Hematopoietic multipotent progenitor cell treated with erythropoietin and hydrocortisone succinate and interleukin-3 and kit ligand, for 15 days (in vitro differentiated cells): ENCODE measurements at regions not wholly inside any gene's neighbourhood (a gene's known extent, or its start where the extent isn't known, plus 50 kb on each side); places are given as distances from the start of the nearest gene placed in this dataset.

Experiments used
- DNase-seq: peaks from one replicate; pipeline ENCODE4 v3.0.0-alpha.2; 2015; ENCODE audit warnings: low spot score

DNA sequence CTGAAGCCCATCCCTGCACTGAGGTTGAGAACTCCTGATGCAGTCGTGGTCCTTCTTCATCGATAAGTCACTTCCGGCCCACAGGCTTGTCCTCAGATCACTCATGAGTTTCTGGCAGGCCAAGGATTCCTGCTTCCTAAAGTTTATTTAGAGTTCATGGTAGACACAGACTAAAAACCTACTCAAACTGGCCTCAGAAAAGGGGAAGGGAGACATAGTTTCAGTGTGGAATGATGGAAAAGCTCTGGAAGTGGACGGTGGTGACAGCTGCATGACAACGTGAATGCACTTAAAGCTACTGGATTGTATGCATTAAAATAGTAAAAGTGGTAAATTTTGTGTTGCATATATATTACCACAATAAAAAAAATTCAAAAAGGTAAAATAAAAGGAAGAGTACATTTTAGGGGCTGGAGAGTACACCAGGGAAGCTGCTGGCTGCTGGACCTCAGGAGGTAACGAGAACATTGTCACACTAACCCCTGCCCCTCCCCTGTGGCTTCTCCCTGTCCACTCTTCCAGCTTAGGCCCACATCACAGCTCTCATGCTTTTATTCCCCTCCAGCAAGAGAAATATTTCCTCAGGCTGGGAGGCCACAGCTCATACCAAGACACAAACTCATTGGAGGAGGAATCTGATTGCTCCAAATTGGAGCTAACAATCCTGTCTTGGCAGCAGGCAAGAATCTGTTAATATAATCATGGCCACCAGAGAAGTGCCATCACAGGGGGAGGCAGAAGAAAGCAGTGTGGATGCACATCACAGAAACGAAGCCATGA is 741.0 kb downstream of the UQCRFS1 start:
- DNase-seq: no peak

DNA sequence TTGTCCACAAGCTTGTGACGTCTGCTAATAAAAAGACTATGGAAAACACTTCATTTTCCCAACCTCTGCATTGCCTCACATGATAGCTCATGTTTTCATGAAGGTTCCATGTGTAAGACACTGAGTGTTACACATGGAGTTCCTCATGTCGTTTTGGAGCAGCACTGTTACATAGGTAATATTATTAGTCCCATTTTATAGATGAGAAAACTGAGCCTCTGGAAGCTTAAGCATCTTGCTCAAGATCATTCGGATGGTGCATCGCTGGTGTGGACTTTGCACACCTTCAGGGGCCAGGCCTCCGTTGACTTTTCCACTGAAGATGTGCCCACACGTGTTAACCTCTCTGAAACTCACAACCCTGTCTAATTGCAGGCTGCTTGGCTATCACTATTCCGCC is 743.4 kb downstream of the UQCRFS1 start:
- no peak for DNase-seq

DNA sequence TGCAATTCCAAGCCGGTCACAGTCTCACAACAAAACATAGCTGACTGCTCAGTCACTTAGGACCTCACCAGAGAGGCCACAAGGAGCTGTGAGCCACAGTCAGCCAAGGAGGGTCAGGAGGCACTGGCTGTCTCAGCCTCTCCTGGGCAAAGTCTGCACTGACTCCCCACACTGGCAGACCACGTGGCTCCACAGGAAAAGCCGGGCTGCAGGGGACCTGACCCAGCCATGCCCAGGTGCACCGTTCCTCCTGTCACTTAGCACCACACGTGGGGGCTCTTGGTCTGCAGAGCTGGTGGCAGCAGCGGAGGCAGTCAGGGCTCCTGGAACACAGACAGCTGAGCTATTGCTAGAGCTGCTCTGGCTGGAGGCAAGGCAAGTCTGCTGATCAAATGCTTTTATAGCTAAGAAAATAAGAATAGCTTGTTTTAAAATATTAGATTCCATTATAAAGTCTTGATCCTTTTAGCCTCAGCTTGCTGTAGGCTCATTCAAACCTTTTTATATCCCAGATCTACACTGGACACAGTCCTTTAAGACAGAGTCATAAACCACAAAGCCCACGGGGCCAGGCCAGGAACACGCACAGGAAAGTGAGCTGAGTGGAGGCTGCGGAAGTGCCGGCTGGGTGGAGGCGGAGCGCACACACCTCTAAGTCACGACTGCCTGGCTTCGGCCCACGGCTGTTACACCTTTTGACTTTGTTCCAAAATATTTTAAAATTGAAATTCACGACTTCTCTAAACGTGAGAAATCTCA is 744.1 kb downstream of the UQCRFS1 start:
- DNase-seq: no peak

DNA sequence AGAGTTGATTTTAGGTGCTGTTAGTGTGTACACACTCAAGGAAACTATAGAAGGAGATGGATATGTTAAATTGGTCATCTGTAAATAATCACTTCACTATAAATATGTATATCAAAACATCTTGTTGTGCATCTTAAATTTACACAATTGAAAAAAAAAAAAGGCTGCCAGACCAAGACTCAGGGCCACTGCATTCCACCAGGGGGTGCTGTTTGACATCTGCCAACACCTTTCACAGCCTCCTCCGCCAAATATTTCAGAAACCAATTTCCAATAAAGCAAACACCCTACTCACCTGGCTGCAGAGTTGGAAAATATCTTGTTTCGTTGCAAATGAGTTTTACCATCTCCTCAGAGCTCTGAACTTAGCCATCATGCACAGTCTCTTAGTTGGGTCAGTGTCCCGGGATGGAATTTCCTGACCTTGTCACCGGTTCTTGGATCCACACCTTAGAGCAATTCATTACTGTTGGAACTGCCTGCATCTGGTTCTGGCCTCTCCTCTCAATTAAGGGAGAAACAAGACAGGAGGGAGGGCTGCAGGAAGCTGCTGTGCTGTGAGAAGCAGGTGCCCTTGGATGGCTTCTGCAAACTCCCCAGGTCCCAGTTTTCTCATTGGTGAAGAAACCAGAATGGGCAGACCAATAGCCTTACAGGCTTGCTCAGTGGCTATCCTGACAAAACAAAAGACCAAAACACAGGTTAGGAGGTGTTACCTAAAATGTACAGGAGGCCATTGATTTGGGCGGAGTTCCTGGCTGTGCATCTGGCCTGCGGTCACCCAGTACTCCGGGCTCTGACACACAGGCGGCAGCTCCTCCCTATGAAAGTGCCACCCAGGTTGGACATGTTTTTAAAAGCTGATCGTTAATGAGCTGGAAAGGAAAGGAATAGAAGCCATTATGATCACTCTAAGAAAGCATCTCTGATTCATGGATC is 746.6 kb downstream of the UQCRFS1 start:
- peak; percentile 11 for DNase-seq

DNA sequence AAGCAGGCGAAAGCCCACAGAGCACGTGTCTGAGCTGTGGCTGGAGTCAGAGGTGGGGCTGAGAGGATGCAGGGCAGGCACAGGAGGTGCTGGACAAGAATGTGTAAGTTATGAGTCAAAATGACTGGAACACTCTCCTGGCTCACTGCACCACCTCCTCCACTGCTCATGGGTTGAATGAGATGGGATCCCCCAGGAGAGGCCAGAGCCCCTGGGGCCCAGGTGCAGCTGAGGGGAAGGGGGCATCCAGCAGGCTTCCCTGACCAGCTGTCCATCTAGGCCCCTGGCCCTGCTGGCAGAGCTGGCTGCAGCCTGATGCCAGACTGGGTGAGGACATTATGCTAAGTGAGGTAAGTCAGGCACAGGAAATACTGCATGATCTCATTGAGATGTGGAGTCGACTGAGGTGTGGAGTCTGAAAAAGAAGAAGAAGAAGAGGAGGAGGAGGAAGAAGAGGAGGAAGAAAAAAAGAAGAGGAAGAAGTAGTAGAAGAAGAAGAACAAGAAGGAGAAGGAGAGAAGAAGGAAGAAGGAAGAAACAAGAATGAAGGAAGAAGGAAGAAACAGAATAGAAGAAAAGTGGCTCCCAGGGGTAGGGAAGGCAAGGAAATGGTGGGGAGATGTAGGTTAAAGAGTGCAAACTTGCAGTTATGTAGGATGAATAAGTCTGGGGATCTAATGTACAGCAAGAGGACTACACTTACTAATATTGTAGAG is 747.4 kb downstream of the UQCRFS1 start:
- no peak for DNase-seq

DNA sequence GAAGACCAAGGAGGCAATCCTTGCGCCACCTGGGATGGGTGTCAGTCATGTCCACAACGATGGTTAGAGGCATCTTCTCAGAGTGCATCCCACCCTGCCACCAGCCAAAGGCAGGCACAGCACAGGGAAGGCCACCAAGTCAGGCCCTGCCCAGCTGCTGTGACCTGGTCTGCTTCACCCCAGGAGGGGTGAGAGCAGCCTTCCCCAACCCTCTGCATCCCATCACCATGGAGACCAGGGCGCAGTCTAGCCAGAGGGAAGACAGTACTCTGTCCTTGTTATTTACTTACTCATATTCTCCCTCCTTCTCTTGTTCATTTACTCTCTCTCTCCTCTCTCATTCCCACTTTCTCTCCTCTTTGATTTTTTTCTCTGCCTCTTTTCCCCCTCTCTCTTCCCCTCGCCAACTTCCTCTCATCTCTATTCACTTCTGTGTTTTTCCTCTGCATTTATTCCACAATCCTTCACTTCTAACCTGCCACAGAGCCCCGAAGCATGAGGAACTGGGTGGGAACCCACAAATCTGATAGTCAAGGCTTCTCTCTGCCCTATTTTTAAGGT is 749.4 kb downstream of the UQCRFS1 start:
- no peak for DNase-seq

DNA sequence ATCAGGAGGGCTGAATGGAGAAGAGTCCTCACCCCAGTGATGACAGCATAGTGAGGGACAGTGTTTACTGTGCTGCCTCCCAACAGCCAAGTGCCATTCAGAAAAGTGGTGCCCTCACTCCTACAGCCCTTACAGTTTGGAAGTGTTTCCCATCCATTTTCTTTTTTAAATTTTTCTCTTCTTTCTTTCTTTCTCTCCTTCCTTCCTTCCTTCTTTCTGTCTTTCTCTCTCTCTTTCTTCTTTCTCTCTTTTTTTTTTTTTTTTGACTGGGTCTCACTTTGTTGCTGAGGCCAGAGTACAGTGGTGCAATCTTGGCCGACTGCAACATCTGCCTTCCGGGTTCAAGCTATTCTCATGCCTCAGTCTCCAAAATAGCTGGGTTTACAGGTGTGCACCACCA is 755.3 kb downstream of the UQCRFS1 start:
- DNase-seq: no peak

DNA sequence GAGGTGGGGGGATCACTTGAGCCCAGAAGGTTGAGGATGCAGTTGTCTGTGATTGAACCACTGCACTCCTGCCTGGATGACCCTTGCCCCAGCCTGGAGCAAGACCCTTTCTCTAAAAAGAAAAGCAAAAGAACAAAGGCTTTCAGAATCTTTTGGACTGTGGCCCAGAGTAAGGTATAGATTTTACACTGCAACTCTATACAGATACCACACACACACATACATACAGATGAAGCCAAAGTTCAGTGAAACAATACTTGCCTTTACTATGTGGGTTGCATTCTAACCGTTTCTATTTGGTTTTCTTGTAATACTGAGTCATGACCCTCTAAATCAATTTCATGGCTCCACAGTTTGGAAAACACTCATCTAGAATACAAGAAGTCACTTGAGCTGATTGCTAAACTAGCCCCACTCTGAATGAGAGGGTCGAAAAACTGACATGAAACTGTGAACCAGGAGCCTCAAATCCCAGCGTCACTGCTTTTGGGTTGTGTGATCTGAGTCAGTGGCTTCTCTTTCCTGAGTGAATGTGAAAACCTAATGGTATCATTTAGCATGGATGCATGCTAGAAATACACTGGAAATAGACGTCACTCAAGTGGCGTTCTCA is 756.1 kb downstream of the UQCRFS1 start:
- DNase-seq: no peak

DNA sequence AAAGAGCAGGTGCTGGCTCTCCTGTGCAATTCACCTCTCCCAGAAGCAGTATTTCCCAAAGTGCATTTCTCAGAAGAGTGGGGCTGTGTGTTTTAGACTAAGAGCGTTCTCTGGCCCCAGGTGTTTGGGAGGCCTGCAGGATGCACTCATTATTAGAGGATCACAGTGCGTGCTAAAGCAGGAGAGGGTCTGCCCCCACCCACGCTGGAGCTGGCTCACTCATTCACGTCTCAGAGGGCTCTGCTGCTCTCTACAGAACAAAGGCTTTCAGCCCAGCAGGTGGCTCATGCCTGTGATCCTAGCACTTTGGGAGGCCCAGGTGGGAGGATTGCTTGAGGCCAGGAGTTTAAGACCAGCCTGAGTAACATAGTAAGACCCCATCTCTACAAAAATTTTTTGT is 756.7 kb downstream of the UQCRFS1 start:
- no peak for DNase-seq

DNA sequence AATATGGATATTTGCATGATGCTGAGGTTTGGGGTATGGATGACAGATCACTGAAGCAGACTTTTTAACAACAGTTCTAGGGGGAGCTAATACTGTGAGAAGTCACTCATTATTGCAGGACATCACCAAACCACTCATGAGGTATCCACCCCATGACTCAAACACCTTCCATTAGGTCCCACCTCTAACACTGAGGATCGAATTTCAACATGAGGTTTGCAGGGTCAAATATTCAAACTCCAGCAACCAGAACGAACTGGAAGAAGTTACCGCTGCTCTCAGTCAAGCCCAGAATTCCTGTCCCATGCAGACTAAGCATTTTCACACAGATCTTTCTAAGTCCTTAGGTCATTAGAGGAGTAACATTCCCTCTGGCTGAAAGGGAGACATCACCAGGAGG is 758.9 kb downstream of the UQCRFS1 start:
- no peak for DNase-seq

DNA sequence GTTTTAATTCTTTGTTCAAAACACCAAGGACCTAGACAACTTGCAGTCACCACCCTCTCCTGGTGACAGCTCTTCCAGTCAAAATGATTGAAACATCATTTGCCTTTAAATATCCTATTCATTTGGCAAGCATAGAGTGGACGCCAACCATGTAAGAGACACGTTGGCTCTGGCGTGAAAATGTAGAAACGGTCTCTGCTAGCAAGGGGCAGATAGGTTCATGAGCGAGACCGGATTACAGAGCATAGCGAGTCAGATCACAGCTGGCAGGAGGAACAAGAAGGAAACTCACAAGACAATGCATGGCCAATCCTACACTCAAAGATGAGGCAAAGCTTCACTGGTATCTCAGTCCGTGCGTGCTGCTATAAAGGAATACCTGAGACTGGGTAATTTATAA is 759.5 kb downstream of the UQCRFS1 start:
- no peak for DNase-seq

DNA sequence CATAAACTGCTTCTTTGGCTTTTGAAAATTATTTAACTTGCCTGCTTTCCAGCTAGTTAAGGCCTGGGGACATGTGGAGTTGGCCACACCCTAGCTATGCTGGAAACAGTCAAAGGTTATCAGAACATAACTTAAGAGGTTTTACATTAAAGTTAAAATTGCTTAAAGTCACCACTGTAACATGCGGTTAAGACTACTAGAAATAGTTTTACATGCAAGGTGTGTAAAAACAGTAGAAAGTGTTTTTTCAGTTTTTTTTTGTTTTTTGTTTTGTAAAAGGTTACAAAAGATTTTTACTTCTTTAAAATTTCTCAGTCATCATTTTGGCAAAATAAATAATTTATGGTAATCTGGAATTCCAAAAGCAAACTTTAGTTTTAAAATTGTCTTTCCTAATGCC is 763.1 kb downstream of the UQCRFS1 start:
- no peak for DNase-seq

DNA sequence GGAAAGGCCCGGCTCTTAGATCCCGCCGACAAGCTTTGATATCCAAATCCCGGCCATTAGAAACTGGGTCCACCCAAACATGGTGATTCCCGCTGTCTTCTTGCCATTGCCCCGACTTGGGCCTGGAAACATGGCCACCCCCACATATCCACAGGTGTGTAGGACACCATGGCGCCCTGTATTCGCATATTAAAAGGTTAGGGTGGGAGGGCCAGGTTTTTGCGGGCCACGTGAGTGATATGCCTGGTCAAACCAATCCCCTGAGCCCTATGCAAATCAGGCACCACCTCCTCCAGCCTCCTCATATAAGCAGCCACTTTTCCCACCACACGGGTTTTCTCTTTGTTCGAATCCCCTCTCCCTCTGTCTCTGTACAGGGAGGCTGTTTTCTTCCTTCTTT is 766.4 kb downstream of the UQCRFS1 start:
- DNase-seq: no peak

DNA sequence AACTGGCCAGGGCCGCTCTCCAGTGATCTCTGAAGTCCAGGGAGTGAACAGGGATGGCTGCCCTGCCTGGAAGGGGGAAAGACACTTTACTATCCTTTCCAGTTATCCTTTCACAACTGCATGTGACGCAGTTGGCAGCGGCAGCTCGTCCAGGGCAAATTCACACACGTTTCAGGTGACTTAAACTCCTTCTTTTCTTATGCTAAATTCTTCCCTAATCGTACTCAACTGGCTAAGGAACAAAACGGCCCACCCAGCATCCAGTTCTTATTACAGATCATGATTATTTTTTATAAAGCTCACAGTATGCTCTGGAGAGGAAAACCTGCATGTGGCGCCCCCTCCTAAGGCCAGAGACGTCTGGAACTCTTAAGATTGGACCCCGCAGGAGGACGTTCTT is 767.1 kb downstream of the UQCRFS1 start:
- DNase-seq: no peak

DNA sequence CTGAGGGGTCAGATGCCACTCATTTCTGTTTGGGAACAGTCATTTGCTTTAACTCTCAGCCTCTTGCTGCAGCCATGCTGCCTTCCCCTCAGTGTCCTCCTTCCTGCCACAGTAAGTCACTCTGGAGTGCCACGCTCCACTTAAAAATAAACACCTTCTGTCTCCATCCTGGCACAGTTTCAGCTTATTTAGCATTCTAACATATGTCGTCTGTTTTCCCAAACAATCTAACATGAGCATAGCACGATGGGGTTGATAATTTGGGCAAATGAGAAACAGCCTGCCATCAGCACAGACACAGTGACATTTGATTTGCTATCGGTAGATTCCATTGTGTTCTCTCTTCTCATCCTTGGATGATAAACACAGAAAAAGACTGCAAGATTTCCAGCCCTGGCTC is 768.6 kb downstream of the UQCRFS1 start:
- no peak for DNase-seq

DNA sequence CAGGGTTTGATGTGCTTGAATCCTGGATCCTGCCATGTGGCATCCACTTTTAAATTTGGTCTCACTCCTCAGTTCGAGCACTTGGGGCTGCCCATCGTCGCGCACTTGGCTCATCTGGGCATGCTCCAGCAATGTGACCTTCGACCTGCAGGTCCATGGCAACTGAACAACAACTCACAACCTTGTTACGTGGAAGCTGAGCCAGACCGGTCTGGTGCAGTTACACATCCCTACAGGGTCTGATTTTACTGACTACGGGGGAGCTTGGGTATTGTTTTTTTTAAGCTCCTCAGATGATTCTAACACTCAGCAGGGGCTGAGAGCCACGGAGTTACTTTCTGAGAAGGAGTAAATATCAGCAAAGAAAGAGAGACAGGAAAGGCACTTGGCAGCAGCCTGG is 769.6 kb downstream of the UQCRFS1 start:
- DNase-seq: no peak

DNA sequence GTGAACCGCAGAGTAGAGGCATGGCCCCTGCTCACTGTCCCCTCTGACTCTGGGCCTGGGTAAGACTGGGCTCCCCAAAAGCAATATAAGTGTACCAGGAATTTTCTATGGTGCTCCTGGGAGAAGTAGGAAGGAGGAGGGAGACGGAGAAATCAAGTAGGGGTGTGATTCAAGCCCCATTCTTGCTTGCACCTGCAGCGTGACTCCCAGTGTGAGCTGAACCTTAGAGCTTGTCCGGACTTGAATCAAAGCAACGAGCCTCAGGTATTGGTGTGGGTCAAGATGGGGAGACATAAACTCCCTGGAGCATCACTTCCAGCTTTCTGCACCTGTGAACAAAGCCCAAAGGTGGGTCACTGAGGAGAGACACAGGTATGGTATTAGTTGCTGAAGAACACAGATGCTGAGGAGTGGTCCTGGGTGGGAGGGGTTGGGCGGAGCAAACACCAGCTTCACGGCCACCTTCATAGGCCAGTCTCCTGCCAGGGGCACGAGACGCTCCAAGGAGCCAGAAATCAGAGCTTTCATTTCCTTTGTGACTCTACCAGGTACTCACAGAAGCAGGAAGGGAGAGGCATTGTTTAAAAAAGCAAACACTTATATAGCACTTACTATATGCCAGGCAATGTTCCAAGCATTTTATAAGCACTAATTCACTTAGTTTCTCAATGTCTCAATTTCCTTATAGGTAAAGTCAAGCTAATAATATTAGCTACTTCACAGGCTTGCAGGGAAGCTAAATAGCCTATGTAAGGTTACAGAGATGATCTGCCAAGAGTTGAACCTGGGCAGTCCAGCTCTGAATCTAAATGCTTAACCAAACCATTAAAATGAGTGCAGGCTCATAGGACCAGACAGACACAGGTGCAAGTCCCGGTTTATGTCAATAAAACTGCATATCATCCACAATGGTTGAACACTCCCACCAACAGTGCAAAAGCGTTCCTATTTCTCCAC is 775.3 kb downstream of the UQCRFS1 start:
- no peak for DNase-seq

DNA sequence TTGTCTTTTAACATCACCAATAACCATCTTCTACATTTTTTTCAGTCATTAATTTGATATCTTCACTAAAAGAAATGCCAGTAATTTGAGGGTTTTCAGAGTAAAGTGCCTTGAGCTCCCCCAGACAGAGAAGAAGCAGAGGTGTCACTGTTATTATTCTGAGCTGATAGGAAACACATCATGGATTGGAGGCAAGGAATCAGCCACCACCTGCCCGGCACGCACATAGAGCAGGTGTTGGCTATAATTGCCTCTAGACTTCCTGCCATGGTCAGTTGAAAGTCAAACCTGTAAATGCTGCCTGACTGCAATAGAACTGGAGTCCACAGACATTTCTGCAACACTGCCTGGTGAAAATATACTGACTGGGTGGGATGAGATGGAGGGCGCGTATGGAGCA is 776.6 kb downstream of the UQCRFS1 start:
- no peak for DNase-seq

DNA sequence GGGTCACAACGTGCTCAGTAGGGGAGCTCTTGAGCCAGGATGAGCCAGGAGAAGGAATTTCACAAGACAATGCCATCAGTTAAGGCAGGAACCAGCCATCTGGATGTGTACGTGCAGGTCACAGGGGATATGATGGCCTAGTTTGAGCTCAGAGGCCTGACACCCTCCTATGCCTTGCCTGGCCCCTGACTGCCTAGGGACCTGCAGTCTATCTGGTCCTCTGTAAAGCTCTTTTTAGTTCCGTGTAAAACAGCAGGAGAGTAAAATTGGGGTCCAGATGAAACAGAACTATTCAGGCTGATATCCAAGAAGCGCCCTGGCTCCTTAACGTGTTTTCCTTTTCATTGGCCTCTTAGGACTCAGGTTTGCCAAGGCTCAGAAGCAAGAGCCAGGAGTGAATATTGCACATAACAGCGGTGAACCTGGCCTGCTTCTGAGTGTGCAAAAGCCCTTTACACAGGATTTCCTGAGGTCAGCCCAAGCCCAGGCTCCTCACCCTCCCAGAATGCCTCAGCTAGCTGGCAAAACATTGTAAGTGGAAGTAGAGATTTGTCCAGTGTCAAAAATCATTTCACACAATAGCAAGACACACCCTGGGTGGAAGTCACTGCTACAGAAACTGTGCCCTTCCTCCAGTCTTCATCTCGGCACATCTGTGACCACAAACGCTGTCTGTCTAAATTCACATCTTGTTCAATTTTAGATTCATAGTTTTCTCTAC is 777.2 kb downstream of the UQCRFS1 start:
- no peak for DNase-seq
